ENCODE measurements at regions not wholly inside any gene's neighbourhood (a gene's known extent, or its start where the extent isn't known, plus 50 kb on each side); places are given as distances from the start of the nearest gene placed in this dataset.

DNA sequence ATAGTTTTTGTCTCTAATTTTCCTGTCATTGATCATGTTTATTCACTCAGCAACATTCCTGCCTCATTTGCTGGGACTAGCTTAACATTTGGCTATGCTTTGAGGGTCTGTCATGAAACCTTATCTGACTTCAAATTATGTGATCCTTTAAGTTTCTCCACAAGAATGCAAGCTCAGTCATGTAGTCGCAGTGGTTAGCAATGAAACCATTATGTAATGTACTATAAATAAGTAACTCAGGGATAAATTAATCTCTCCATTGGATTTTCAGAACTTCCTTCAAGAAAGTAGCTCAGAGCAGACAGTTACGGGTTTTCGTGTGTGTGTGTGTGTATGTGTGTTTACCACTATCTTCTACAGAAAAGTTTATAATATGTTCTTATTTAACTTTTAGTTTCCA, 993.6 kb downstream of the ADGRL3 start (continued):
- TF ChIP-seq, protein P1, sequence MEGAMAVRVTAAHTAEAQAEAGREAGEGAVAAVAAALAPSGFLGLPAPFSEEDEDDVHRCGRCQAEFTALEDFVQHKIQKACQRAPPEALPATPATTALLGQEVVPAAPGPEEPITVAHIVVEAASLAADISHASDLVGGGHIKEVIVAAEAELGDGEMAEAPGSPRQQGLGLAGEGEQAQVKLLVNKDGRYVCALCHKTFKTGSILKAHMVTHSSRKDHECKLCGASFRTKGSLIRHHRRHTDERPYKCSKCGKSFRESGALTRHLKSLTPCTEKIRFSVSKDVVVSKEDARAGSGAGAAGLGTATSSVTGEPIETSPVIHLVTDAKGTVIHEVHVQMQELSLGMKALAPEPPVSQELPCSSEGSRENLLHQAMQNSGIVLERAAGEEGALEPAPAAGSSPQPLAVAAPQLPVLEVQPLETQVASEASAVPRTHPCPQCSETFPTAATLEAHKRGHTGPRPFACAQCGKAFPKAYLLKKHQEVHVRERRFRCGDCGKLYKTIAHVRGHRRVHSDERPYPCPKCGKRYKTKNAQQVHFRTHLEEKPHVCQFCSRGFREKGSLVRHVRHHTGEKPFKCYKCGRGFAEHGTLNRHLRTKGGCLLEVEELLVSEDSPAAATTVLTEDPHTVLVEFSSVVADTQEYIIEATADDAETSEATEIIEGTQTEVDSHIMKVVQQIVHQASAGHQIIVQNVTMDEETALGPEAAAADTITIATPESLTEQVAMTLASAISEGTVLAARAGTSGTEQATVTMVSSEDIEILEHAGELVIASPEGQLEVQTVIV (IDR thresholded peaks at IDR 0.05; ENCODE audit: borderline replicate concordance, partially characterized antibody) = no peak
- no peak for TF ChIP-seq RUNX3 (IDR thresholded peaks at IDR 0.05; ENCODE audit: low read length)
- TF ChIP-seq, protein P2, sequence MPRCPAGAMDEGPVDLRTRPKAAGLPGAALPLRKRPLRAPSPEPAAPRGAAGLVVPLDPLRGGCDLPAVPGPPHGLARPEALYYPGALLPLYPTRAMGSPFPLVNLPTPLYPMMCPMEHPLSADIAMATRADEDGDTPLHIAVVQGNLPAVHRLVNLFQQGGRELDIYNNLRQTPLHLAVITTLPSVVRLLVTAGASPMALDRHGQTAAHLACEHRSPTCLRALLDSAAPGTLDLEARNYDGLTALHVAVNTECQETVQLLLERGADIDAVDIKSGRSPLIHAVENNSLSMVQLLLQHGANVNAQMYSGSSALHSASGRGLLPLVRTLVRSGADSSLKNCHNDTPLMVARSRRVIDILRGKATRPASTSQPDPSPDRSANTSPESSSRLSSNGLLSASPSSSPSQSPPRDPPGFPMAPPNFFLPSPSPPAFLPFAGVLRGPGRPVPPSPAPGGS (IDR thresholded peaks at IDR 0.05; ENCODE audit: borderline replicate concordance, insufficient read depth, low read depth, low read length, poor library complexity, severe bottlenecking) = no peak
- TF ChIP-seq, protein P3, sequence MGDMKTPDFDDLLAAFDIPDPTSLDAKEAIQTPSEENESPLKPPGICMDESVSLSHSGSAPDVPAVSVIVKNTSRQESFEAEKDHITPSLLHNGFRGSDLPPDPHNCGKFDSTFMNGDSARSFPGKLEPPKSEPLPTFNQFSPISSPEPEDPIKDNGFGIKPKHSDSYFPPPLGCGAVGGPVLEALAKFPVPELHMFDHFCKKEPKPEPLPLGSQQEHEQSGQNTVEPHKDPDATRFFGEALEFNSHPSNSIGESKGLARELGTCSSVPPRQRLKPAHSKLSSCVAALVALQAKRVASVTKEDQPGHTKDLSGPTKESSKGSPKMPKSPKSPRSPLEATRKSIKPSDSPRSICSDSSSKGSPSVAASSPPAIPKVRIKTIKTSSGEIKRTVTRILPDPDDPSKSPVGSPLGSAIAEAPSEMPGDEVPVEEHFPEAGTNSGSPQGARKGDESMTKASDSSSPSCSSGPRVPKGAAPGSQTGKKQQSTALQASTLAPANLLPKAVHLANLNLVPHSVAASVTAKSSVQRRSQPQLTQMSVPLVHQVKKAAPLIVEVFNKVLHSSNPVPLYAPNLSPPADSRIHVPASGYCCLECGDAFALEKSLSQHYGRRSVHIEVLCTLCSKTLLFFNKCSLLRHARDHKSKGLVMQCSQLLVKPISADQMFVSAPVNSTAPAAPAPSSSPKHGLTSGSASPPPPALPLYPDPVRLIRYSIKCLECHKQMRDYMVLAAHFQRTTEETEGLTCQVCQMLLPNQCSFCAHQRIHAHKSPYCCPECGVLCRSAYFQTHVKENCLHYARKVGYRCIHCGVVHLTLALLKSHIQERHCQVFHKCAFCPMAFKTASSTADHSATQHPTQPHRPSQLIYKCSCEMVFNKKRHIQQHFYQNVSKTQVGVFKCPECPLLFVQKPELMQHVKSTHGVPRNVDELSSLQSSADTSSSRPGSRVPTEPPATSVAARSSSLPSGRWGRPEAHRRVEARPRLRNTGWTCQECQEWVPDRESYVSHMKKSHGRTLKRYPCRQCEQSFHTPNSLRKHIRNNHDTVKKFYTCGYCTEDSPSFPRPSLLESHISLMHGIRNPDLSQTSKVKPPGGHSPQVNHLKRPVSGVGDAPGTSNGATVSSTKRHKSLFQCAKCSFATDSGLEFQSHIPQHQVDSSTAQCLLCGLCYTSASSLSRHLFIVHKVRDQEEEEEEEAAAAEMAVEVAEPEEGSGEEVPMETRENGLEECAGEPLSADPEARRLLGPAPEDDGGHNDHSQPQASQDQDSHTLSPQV (IDR thresholded peaks at IDR 0.05) = no peak
- no peak for TF ChIP-seq YBX1 (IDR thresholded peaks at IDR 0.05)
- no peak for TF ChIP-seq TCF12 (IDR thresholded peaks at IDR 0.05; ENCODE audit: low read depth, low read length)
- TF ChIP-seq, protein P4, sequence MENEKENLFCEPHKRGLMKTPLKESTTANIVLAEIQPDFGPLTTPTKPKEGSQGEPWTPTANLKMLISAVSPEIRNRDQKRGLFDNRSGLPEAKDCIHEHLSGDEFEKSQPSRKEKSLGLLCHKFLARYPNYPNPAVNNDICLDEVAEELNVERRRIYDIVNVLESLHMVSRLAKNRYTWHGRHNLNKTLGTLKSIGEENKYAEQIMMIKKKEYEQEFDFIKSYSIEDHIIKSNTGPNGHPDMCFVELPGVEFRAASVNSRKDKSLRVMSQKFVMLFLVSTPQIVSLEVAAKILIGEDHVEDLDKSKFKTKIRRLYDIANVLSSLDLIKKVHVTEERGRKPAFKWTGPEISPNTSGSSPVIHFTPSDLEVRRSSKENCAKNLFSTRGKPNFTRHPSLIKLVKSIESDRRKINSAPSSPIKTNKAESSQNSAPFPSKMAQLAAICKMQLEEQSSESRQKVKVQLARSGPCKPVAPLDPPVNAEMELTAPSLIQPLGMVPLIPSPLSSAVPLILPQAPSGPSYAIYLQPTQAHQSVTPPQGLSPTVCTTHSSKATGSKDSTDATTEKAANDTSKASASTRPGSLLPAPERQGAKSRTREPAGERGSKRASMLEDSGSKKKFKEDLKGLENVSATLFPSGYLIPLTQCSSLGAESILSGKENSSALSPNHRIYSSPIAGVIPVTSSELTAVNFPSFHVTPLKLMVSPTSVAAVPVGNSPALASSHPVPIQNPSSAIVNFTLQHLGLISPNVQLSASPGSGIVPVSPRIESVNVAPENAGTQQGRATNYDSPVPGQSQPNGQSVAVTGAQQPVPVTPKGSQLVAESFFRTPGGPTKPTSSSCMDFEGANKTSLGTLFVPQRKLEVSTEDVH (IDR thresholded peaks at IDR 0.05; ENCODE audit: low read depth, partially characterized antibody) = no peak
- no peak for TF ChIP-seq EED (IDR thresholded peaks at IDR 0.05; ENCODE audit: low read depth)
- TF ChIP-seq, protein P5, sequence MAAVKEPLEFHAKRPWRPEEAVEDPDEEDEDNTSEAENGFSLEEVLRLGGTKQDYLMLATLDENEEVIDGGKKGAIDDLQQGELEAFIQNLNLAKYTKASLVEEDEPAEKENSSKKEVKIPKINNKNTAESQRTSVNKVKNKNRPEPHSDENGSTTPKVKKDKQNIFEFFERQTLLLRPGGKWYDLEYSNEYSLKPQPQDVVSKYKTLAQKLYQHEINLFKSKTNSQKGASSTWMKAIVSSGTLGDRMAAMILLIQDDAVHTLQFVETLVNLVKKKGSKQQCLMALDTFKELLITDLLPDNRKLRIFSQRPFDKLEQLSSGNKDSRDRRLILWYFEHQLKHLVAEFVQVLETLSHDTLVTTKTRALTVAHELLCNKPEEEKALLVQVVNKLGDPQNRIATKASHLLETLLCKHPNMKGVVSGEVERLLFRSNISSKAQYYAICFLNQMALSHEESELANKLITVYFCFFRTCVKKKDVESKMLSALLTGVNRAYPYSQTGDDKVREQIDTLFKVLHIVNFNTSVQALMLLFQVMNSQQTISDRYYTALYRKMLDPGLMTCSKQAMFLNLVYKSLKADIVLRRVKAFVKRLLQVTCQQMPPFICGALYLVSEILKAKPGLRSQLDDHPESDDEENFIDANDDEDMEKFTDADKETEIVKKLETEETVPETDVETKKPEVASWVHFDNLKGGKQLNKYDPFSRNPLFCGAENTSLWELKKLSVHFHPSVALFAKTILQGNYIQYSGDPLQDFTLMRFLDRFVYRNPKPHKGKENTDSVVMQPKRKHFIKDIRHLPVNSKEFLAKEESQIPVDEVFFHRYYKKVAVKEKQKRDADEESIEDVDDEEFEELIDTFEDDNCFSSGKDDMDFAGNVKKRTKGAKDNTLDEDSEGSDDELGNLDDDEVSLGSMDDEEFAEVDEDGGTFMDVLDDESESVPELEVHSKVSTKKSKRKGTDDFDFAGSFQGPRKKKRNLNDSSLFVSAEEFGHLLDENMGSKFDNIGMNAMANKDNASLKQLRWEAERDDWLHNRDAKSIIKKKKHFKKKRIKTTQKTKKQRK (IDR thresholded peaks at IDR 0.05; ENCODE audit: low read depth, low read length) = no peak
- no peak for TF ChIP-seq ESRRA (IDR thresholded peaks at IDR 0.05; ENCODE audit: low read length)
- TF ChIP-seq IKZF1 (conservative IDR thresholded peaks at IDR 0.05) = no peak
- TF ChIP-seq HDGF (IDR thresholded peaks at IDR 0.05) = no peak
- TF ChIP-seq, protein P6, sequence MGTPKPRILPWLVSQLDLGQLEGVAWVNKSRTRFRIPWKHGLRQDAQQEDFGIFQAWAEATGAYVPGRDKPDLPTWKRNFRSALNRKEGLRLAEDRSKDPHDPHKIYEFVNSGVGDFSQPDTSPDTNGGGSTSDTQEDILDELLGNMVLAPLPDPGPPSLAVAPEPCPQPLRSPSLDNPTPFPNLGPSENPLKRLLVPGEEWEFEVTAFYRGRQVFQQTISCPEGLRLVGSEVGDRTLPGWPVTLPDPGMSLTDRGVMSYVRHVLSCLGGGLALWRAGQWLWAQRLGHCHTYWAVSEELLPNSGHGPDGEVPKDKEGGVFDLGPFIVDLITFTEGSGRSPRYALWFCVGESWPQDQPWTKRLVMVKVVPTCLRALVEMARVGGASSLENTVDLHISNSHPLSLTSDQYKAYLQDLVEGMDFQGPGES (IDR thresholded peaks at IDR 0.05) = no peak

All from GM12878 (cell line).